AG09309 (cell line): ENCODE measurements at regions not wholly inside any gene's neighbourhood (a gene's known extent, or its start where the extent isn't known, plus 50 kb on each side); places are given as distances from the start of the nearest gene placed in this dataset.
A peak's percentile ranks its signal among the peaks of the same experiment; 100 is the strongest.

Source experiments
- DNase-seq: peaks from one replicate; pipeline ENCODE4 v3.0.0-alpha.2; 2010; ENCODE audit warnings: low read depth
- H3K4me3 ChIP-seq: 2 replicates; pipeline ENCODE4 v1.5.1; 2011; ENCODE audit warnings: mild to moderate bottlenecking, low read depth, low read length, moderate library complexity; ENCODE audit not compliant: control insufficient read depth
- TF ChIP-seq, protein P1 (sequence below): IDR thresholded peaks from 2 replicates; pipeline ENCODE4 v1.5.1; 2011; ENCODE audit warnings: mild to moderate bottlenecking, low read depth, low read length, inconsistent platforms; ENCODE audit not compliant: insufficient read depth, control insufficient read depth; ENCODE audit errors: missing control alignments

DNA sequence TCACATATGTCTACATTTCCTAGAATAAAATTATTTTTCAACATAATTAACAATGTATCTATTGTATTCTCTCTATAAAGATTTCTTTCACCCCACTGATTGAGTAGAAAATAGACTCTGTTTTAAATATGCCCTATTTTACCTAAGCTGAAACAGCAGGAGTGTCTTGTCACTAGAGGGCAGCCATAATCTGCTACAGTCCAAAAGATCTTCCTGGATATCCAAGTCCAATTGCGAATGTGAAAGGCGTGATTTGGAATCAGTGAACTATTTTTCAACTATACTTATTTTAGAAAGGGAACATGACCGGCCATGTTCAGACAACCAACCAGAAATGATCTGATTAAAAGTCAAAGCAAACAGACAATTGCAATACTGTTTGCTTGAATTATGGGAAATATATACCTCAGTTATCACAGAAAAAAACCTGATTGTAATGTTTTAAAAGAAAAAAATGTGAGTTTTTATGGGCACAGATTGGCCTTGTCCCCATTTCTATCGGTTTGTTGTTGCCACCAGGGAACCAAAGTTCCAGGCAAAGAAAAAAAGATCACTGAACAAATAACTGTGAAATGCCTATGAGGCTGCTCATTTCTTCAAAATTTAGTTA lies 1211.0 kb upstream of the ADGRL4 start:
- no peak overlapping the region for H3K4me3 ChIP-seq
- TF ChIP-seq, protein P1, sequence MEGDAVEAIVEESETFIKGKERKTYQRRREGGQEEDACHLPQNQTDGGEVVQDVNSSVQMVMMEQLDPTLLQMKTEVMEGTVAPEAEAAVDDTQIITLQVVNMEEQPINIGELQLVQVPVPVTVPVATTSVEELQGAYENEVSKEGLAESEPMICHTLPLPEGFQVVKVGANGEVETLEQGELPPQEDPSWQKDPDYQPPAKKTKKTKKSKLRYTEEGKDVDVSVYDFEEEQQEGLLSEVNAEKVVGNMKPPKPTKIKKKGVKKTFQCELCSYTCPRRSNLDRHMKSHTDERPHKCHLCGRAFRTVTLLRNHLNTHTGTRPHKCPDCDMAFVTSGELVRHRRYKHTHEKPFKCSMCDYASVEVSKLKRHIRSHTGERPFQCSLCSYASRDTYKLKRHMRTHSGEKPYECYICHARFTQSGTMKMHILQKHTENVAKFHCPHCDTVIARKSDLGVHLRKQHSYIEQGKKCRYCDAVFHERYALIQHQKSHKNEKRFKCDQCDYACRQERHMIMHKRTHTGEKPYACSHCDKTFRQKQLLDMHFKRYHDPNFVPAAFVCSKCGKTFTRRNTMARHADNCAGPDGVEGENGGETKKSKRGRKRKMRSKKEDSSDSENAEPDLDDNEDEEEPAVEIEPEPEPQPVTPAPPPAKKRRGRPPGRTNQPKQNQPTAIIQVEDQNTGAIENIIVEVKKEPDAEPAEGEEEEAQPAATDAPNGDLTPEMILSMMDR, result peak; percentile 65
- DNase-seq, result peak; percentile 14

DNA sequence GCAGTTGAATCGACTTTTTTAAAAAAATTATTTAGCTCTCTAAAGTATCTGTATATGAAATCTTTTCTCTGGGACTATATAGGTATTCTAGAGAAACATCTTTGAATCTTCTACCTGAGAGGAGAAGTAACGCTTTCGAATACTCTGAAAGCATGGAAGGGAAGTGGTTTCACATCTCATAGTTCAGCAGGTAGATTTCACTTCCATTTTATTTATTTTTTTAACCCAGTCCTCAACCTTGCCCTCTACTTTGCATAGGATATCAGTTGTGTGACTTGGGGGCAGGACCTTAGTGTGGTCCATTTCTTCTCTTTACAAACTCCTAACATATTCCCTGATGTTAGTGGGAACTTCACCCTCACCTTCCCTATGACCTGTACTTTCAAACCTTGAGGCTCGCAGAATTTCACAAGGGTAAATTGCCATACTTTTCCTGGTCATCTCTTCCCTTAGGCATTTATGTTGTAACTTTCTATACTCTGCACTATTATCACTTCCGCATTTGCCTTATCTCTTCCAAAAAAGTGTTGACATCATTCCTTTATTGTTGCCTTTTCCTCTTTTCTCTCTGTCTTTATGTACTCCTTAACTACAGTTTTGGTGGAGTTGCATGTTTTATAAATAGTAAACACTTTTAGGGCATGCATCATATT lies 1208.5 kb upstream of the ADGRL4 start:
- no peak overlapping the region for H3K4me3 ChIP-seq
- no peak for DNase-seq
- TF ChIP-seq, protein P1, result no peak

DNA sequence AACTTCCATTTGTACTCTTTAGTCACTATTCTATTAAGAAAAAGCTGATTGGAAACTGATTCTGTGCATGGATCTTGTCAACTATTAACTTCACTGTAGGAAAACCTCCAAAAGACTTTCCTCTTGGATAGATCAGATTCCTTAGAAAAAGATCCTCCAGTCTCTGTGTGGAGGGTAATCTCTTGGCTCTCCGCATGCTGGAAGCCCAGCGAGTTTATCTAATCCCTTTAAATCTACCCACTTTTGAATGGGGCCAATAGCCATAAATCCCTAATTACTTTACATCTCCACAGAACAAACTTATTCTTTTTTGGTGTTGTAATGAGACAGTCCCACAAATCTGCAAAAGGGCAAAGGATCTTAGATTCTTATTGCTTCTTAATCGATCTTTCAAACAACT lies 1206.4 kb upstream of the ADGRL4 start:
- H3K4me3 ChIP-seq, result no peak overlapping the region
- no peak for DNase-seq
- TF ChIP-seq, protein P1, result no peak

DNA sequence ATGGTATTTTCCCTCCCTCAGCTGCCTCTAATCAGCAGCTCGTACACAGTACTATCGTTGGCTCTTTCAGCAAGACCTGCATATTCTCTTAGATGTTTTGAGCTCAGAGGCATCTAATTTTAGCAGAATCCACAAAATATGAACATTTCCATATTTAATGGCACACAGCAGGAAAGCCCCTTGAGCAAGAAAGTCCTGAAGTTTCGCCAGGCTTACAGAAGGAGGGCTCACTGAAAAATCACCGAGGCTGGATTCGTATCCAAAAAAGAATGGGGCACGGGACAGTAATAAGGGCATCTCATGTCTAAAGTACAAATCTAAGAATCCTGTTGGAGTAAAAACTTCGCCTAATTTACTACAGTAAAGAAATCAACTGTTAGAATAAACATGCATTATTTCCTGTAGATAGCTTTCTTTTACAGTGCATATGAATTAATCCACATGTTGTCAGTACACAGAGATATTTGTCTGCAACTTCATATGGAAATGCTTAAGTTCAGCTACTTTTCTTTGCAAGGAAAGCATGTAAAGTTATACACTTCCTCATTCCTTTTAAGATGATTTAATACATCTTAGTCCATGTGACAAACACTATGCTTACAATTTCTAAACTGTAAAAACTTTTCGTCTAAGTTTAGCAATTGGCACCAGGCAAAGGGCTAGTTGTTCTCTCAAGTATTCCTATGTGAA lies 1205.3 kb upstream of the ADGRL4 start:
- TF ChIP-seq, protein P1, result no peak
- H3K4me3 ChIP-seq, result no peak overlapping the region
- no peak for DNase-seq

DNA sequence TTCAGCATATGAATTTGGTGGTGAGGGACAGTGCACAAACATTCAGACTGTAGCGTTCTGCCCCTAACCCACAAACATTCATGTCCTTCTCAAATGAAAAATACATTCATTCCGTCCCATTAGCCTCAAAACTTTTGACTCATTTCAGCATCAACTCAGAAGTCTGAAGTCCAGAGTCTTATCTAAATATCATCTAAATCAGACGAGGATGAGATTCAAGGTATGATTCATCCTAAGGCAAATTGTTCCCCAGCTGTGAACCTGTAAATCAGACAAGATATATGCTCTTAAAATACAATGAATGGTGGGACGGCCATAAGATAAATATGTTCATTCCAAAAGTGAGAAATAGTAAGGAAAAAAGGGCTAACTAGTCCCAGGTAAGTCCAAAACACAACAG lies 1195.6 kb upstream of the ADGRL4 start:
- no peak overlapping the region for H3K4me3 ChIP-seq
- DNase-seq, result no peak
- TF ChIP-seq, protein P1, result no peak

DNA sequence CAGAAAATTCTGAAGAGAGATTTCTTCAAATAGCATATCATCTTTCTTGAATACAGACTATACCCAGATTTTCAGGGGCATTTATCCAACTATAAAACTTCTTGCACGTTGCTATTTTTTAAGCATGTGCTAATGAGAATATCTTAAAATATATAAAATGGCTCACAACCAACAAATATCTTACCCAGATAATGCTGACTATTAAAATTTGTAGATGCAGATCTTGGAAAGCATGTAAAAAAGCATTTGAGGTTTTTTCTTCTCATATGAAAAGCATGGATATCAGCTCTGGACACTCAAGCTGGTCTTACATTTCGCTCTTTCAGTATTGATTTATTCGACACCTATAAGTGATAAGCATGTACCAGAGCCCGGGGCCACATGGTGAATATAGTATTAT lies 1187.7 kb upstream of the ADGRL4 start:
- TF ChIP-seq, protein P1, result no peak
- H3K4me3 ChIP-seq, result no peak overlapping the region
- DNase-seq, result no peak

DNA sequence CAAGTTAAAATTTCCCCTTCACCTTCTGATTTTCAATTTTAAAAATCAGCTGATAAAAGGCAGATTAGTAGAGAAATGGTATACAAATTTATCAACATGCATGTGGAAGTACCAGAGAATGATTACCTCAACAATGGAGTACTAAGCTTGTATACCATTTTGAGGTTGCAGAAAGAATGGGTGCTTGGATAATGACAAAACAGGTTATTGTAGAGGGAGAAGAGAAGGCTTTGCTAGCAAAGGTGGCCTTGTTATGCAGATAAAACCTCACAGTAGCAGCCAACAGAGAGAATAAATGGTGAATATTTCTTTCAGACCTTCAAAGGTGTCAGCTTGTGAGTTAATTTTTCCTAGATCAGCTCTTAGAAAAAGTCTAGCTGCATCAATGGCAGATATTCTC lies 1174.9 kb upstream of the ADGRL4 start:
- no peak overlapping the region for H3K4me3 ChIP-seq
- TF ChIP-seq, protein P1, result no peak
- no peak for DNase-seq
